ENCODE measurements at regions not wholly inside any gene's neighbourhood (a gene's known extent, or its start where the extent isn't known, plus 50 kb on each side); places are given as distances from the start of the nearest gene placed in this dataset.

DNA sequence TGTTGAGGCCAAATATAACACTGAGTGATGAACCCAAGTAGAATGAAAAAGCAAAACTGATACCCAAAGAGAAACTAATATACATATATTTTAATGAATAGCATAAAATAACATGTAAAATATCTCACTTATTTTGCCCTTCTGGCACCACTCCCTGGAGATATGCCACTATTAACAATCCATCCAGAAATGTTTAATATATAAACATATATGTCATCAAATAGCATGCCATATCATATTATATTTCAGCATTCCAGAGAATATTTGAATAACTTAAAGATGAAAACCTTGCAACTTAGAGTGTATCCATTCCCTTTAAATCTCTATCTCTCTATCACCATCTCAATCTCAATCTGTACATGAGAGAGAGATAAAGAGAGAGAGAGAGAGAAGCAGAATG lies 1073.3 kb upstream of the RAG2 start:
- Histone ChIP-seq H3K56ac (ENCODE audit: insufficient read length, low read depth, low read length) (no peak overlapping the region), H3T11ph (ENCODE audit: low read length) (no peak overlapping the region), H2BK20ac (ENCODE audit: low read depth, low read length, poor library complexity, severe bottlenecking) (no peak overlapping the region), H2BK5ac (ENCODE audit: insufficient read length, low read length) (no peak overlapping the region), H2AFZ (ENCODE audit: low read length) (no peak overlapping the region), H3K4me1 (ENCODE audit: insufficient read depth, low read length) (no peaks in the 10 kb centered on the region), H3K9ac (ENCODE audit: extremely low read depth, insufficient read length, low read length) (no peak overlapping the region), H3K4ac (ENCODE audit: low read depth, low read length) (no peak overlapping the region), H3K27me3 (ENCODE audit: insufficient read depth, low read length) (no peaks in the 10 kb centered on the region), H4K8ac (replicated peaks; ENCODE audit: insufficient read length, low read depth, low read length) (no peak overlapping the region), H3K27ac (ENCODE audit: insufficient read length, low read depth, low read length) (no peak overlapping the region), H3K79me1 (ENCODE audit: insufficient read depth, low read depth, low read length, poor library complexity, severe bottlenecking) (no peaks in the 10 kb centered on the region), H2BK120ac (ENCODE audit: low read depth, low read length, poor library complexity, severe bottlenecking) (no peak overlapping the region), H3K4me2 (ENCODE audit: insufficient read depth, insufficient read length, low read length) (no peak overlapping the region), H2BK12ac (ENCODE audit: insufficient read length, low read depth, low read length) (no peak overlapping the region), H3K18ac (ENCODE audit: insufficient read length, low read depth, low read length) (no peak overlapping the region), H2BK15ac (ENCODE audit: low read depth, low read length) (no peak overlapping the region), H3K14ac (ENCODE audit: insufficient read depth, low read length) (no peak overlapping the region), H2AK5ac (ENCODE audit: insufficient read length, low read length) (no peak overlapping the region), H4K5ac (ENCODE audit: insufficient read length, low read depth, low read length) (no peak overlapping the region), H3K23ac (ENCODE audit: insufficient read length, low read depth, low read length) (no peak overlapping the region), H3K79me2 (ENCODE audit: insufficient read depth, low read length) (no peaks in the 10 kb centered on the region), H4K91ac (ENCODE audit: insufficient read length, low read depth, low read length) (no peak overlapping the region), H3K23me2 (ENCODE audit: insufficient read length, low read depth, low read length, poor library complexity, severe bottlenecking) (no peaks in the 10 kb centered on the region), H4K20me1 (ENCODE audit: control insufficient read depth, insufficient read depth, insufficient read length) (no peaks in the 10 kb centered on the region), H3K9me3 (ENCODE audit: control insufficient read depth, low read depth, low read length) (no peaks in the 10 kb centered on the region)
- no peaks in the 10 kb centered on the region for H3K4me1 Mint-ChIP-seq
- no peak overlapping the region for H3K27ac Mint-ChIP-seq
- H3K9me3 Mint-ChIP-seq = no peaks in the 10 kb centered on the region
- no peak for DNase-seq
- H3K27me3 Mint-ChIP-seq (ENCODE audit: low read depth) = no peaks in the 10 kb centered on the region
- TF ChIP-seq, protein P1, sequence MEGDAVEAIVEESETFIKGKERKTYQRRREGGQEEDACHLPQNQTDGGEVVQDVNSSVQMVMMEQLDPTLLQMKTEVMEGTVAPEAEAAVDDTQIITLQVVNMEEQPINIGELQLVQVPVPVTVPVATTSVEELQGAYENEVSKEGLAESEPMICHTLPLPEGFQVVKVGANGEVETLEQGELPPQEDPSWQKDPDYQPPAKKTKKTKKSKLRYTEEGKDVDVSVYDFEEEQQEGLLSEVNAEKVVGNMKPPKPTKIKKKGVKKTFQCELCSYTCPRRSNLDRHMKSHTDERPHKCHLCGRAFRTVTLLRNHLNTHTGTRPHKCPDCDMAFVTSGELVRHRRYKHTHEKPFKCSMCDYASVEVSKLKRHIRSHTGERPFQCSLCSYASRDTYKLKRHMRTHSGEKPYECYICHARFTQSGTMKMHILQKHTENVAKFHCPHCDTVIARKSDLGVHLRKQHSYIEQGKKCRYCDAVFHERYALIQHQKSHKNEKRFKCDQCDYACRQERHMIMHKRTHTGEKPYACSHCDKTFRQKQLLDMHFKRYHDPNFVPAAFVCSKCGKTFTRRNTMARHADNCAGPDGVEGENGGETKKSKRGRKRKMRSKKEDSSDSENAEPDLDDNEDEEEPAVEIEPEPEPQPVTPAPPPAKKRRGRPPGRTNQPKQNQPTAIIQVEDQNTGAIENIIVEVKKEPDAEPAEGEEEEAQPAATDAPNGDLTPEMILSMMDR (conservative IDR thresholded peaks at IDR 0.05) = no peak
- no peaks in the 10 kb centered on the region; a peak in 1 of 7 replicates for H3K36me3 Mint-ChIP-seq (ENCODE audit: insufficient read depth in 1 of 3, low read depth in 3 of 3)
- H3K4me3 Mint-ChIP-seq = no peak overlapping the region
